Neuron (in vitro differentiated cells): ENCODE measurements at regions not wholly inside any gene's neighbourhood (a gene's known extent, or its start where the extent isn't known, plus 50 kb on each side); places are given as distances from the start of the nearest gene placed in this dataset.

Source experiments
- H2AFZ ChIP-seq: one replicate; pipeline ENCODE4 v1.6.1; 2013; ENCODE audit warnings: low read depth, mild to moderate bottlenecking, inconsistent platforms, low read length, moderate library complexity
- H3K27me3 ChIP-seq: one replicate; pipeline ENCODE4 v1.6.1; 2013; ENCODE audit warnings: low read length; ENCODE audit not compliant: insufficient read depth
- H3K36me3 ChIP-seq: one replicate; pipeline ENCODE4 v1.6.1; 2013; ENCODE audit warnings: low read length; ENCODE audit not compliant: insufficient read depth
- H3K4me1 ChIP-seq: one replicate; pipeline ENCODE4 v1.6.1; 2013; ENCODE audit warnings: low read length; ENCODE audit not compliant: insufficient read depth
- H3K4me3 ChIP-seq: 2 replicates; pipeline ENCODE4 v1.5.1; 2013; ENCODE audit warnings: mild to moderate bottlenecking, low read length, moderate library complexity
- H3K9me3 ChIP-seq: one replicate; pipeline ENCODE4 v1.6.1; 2013; ENCODE audit warnings: low read length

GRCh38 chr6:132868057-132868456 is 53.7 kb downstream of the RPS12 start:
- Histone ChIP-seq H3K36me3 (no peaks in the 10 kb centered on the region), H3K27me3 (no peaks in the 10 kb centered on the region), H3K4me3 (no peak overlapping the region), H2AFZ (no peak overlapping the region), H3K9me3 (no peaks in the 10 kb centered on the region), H3K4me1 (no peaks in the 10 kb centered on the region)

GRCh38 chr6:132872923-132873322 is 58.6 kb downstream of the RPS12 start:
- H3K36me3 ChIP-seq, result no peaks in the 10 kb centered on the region
- peaks cover 7% of the 10 kb centered on the region for H3K9me3 ChIP-seq
- no peak overlapping the region for H3K4me3 ChIP-seq
- H2AFZ ChIP-seq, result no peak overlapping the region
- H3K27me3 ChIP-seq, result no peaks in the 10 kb centered on the region
- no peaks in the 10 kb centered on the region for H3K4me1 ChIP-seq

GRCh38 chr6:132877003-132877402 is 62.6 kb downstream of the RPS12 start:
- Histone ChIP-seq H3K9me3 (peaks cover 7% of the 10 kb centered on the region), H3K4me3 (no peak overlapping the region), H3K4me1 (no peaks in the 10 kb centered on the region), H3K36me3 (no peaks in the 10 kb centered on the region), H2AFZ (no peak overlapping the region), H3K27me3 (no peaks in the 10 kb centered on the region)

GRCh38 chr6:132887204-132887603 is 72.8 kb downstream of the RPS12 start:
- Histone ChIP-seq H3K4me3 (no peak overlapping the region), H3K9me3 (no peaks in the 10 kb centered on the region), H3K27me3 (no peaks in the 10 kb centered on the region), H3K4me1 (no peaks in the 10 kb centered on the region), H3K36me3 (no peaks in the 10 kb centered on the region), H2AFZ (no peak overlapping the region)

GRCh38 chr6:132888701-132889100 is 74.3 kb downstream of the RPS12 start:
- H3K27me3 ChIP-seq, result no peaks in the 10 kb centered on the region
- no peak overlapping the region for H3K4me3 ChIP-seq
- H3K36me3 ChIP-seq, result no peaks in the 10 kb centered on the region
- H2AFZ ChIP-seq, result no peak overlapping the region
- H3K4me1 ChIP-seq, result no peaks in the 10 kb centered on the region
- H3K9me3 ChIP-seq, result no peaks in the 10 kb centered on the region

GRCh38 chr6:132892929-132893771 is 78.8 kb downstream of the RPS12 start:
- Histone ChIP-seq H3K36me3 (no peaks in the 10 kb centered on the region), H3K4me3 (no peak overlapping the region), H2AFZ (no peak overlapping the region)

GRCh38 chr6:132893772-132894490 is 79.6 kb downstream of the RPS12 start:
- no peaks in the 10 kb centered on the region for H3K36me3 ChIP-seq
- H3K27me3 ChIP-seq, result no peaks in the 10 kb centered on the region
- H2AFZ ChIP-seq, result no peak overlapping the region
- no peak overlapping the region for H3K4me3 ChIP-seq
- H3K9me3 ChIP-seq, result no peaks in the 10 kb centered on the region
- H3K4me1 ChIP-seq, result no peaks in the 10 kb centered on the region

More at GRCh38 chr6:132892929-132893771, 78.8 kb downstream of the RPS12 start:
- Histone ChIP-seq H3K4me1 (no peaks in the 10 kb centered on the region), H3K27me3 (no peaks in the 10 kb centered on the region), H3K9me3 (no peaks in the 10 kb centered on the region)

GRCh38 chr6:132898376-132898775 is 84.0 kb downstream of the RPS12 start:
- Histone ChIP-seq H3K4me3 (no peak overlapping the region), H2AFZ (no peak overlapping the region), H3K9me3 (no peaks in the 10 kb centered on the region), H3K27me3 (no peaks in the 10 kb centered on the region), H3K4me1 (no peaks in the 10 kb centered on the region), H3K36me3 (no peaks in the 10 kb centered on the region)

GRCh38 chr6:132900849-132901248 is 86.5 kb downstream of the RPS12 start:
- Histone ChIP-seq H3K4me1 (no peaks in the 10 kb centered on the region), H2AFZ (no peak overlapping the region), H3K9me3 (no peaks in the 10 kb centered on the region), H3K27me3 (no peaks in the 10 kb centered on the region), H3K36me3 (no peaks in the 10 kb centered on the region), H3K4me3 (no peak overlapping the region)

- Histone ChIP-seq H3K4me1 (no peaks in the 10 kb centered on the region), H3K27me3 (no peaks in the 10 kb centered on the region), H3K36me3 (no peaks in the 10 kb centered on the region), H2AFZ (no peak overlapping the region), H3K9me3 (no peaks in the 10 kb centered on the region), H3K4me3 (no peak overlapping the region)
Measured at GRCh38 chr6:132902901-132903300, 88.5 kb downstream of the RPS12 start.

- Histone ChIP-seq H2AFZ (no peak overlapping the region), H3K4me1 (no peaks in the 10 kb centered on the region), H3K36me3 (no peaks in the 10 kb centered on the region), H3K4me3 (no peak overlapping the region), H3K9me3 (no peaks in the 10 kb centered on the region), H3K27me3 (no peaks in the 10 kb centered on the region)
Measured at GRCh38 chr6:132907231-132907630, 92.9 kb downstream of the RPS12 start.

- Histone ChIP-seq H3K36me3 (no peaks in the 10 kb centered on the region), H3K4me1 (no peaks in the 10 kb centered on the region), H3K4me3 (no peak overlapping the region), H2AFZ (no peak overlapping the region), H3K9me3 (no peaks in the 10 kb centered on the region), H3K27me3 (no peaks in the 10 kb centered on the region)
Measured at GRCh38 chr6:132907914-132908313, 93.5 kb downstream of the RPS12 start.

GRCh38 chr6:132909742-132910141 is 95.4 kb downstream of the RPS12 start:
- Histone ChIP-seq H3K4me1 (no peaks in the 10 kb centered on the region), H3K9me3 (no peaks in the 10 kb centered on the region), H3K4me3 (no peak overlapping the region), H3K27me3 (no peaks in the 10 kb centered on the region), H3K36me3 (no peaks in the 10 kb centered on the region), H2AFZ (no peak overlapping the region)
